NCI-H345 treated with DMSO at 0.1 percent for 48 hours (cell line): ENCODE measurements at regions not wholly inside any gene's neighbourhood (a gene's known extent, or its start where the extent isn't known, plus 50 kb on each side); places are given as distances from the start of the nearest gene placed in this dataset.

Source experiments
- DNase-seq: peaks from one replicate; lab custom pipeline; 2025; ENCODE audit not compliant: unreplicated experiment; lab: John Stamatoyannopoulos, UW

DNA sequence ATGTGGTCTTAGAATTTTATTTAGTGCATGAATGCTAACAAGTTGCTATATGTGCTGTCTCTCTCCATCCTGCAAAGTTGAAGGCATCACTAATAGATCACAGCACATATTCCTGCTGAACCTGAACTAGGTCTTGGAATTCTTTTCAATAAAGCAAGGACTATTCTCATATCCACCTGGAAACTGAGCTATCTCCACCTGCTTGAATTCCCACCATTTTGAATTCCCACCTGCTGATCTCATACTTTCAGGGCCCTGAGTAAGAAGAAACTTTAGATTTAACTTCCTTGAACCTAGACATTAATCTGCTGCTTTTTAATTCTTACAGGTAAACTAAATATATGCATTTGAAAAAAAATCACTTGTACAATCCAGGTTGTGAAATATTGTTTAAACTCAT is 445.3 kb upstream of the CCL2 start:
- DNase-seq: no peak

- DNase-seq: no peak
Measured at GRCh38 chr17:33811004-33811760, 443.9 kb upstream of the CCL2 start.

DNA sequence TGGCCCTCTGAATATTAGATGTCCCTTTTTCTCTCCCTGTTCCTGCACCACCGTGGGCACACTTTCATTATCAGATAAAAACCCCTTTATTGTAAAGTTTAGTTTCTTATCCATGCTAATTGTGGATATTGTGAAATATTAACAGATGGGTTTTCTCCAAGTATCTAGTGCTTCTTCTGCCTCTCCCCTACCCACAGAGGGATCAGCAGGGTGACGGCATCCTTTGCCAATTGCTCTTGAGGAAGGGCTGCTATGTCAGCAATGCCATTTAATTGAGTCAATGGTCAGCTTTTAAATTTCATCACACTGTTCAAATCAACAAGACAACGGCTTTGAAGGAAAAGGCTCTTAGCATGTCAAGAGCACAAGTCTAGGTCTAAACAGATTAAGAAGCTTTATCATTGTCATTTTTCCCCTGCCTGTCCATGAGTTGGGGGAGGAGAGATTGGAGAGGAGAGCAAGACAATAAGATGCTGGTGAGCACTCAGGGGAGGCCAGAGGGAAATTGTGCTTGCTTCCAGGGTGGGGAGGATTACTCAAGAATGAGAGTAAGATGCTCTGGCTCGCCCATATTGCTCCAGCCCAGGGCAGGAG is 443.0 kb upstream of the CCL2 start:
- no peak for DNase-seq

GRCh38 chr17:33814852-33815251 is 440.2 kb upstream of the CCL2 start:
- no peak for DNase-seq

DNA sequence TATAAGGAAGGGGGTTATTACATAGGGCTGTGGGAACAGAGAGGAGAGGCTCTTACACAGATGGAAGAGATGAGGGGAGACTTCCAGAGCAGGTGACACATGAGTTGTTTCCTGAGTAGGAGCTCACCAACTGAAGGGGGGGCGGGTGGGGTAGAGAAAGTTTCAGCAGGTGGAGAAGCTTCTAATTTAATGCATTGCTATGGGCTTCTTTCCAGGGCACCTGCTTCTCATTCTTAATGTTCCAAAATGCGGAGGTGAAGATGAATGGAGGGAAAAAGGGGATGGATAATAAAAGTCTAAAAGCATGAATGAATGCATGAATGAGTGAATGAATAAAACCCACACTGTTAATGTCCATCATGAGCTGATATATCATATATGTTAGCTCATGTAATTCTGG is 439.0 kb upstream of the CCL2 start:
- no peak for DNase-seq

GRCh38 chr17:33816842-33817617 is 438.1 kb upstream of the CCL2 start:
- no peak for DNase-seq

DNA sequence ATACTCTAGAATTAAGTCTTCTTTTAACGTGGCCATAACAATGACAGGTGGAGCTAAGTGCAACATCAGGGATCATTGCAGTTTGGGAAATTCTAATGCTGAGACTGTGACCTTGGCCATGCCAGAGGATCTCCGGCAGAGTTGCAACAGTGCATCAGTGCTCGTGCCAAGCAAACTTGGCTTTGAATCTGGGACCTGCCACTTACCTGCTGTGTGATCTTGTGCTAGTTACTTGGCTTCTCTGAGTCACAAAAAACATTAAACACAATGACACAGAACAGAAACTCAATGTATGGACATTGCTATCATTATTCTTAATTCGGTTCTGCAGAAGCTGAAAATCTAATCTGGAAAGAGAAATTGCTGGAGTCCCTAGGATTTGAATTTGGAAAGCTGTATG is 435.5 kb upstream of the CCL2 start:
- no peak for DNase-seq

DNA sequence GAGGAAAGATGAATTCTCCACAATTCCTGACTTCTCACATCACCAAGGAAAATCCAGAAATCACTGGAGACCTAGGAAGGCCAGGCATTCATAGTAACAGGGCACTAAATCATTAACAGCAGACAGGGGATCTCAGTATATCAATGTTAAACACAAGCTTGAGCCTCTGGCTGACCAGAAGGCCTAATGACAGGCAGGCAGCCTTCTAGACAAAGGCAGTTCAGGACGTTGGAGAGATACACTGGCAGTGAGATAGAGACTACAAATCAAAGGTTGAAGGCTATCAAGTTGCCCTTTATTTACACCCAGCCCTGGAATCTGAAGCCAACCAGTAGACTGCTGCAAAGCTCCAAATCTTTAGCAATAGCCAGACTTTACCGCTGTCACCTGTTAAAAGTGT is 422.8 kb upstream of the CCL2 start:
- DNase-seq: no peak

- no peak for DNase-seq
Measured at GRCh38 chr17:33837281-33837680, 417.8 kb upstream of the CCL2 start.

GRCh38 chr17:33838281-33838680 is 416.8 kb upstream of the CCL2 start:
- no peak for DNase-seq

DNA sequence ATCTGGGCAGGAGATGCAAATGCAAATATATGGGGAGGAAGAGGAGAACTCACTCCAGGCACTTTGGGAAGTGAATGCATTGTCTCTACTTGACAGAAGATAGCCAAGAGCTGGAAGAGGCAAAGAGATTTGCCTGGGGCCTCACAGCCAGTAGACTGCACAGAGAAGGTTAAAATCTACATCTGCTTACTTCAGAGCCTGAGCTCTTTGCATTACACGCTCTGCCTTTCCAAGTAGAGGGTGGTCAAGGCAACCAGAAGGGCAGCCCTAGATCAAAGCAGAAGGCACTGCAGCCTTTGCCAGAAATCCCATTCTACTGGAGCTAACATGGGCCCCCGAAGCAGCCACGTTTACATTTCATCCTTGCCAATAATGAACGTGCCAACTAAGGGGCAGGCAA is 407.2 kb upstream of the CCL2 start:
- DNase-seq: no peak

- no peak for DNase-seq
Measured at GRCh38 chr17:33848433-33848832, 406.7 kb upstream of the CCL2 start.

DNA sequence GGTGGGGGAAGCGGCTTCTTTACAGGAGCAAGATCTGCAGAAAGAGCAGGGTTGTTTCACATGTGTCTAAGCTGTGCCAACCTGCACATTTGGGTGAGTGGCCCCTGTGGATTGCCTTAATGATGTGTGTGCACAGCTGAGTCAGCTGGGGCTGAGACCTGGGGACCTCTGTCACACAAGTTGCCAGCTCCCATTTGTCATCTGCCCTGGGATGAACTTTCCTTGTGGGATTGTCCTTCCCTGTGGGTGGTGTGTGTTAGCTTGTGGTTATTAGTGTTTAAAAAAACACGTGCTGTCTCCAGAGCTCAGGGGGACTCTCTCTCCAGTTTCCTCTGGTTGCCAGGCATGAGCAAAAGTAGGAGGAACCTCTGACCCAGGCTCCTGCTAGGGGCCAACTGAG is 400.5 kb upstream of the CCL2 start:
- no peak for DNase-seq

DNA sequence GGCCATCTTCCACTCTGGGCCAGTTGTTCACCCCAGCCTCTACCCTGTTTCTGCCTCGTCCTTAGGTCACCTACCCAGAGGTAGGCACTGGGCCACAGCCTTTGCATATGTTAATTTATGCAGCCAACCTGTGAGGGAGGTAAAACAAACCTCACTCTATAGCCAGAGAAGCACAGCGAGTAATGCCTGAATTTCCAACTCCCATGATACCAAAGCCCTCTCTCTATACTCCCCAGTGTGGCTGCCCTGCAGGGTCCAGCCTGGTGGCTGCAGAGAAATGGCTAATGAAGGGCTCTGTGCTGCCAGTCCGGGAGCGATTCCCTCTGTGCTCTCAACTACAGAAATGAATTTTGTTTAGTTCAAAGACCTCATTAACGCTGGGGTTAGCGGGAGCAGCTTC is 397.0 kb upstream of the CCL2 start:
- DNase-seq: no peak

DNA sequence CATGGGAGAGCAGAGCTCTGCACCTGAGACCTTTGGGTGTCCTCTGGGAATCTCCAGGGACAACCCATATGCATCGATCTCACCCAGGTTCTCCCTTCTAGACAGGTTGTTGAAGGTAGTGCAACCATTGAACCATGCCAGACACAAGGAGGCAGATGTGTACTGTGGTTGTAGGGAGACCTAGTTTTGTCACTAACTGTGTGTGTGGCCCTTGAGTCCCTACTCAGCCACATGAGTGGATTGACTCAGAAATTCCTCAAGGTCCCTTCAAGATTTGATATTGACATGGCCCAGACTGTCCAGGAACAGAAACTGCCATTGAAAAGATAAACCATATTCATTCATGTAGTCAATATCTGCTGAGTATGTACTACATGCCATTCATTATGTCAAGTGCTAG is 396.4 kb upstream of the CCL2 start:
- no peak for DNase-seq

GRCh38 chr17:33862772-33863602 is 392.1 kb upstream of the CCL2 start:
- no peak for DNase-seq

GRCh38 chr17:33864758-33865229 is 390.3 kb upstream of the CCL2 start:
- DNase-seq: no peak

DNA sequence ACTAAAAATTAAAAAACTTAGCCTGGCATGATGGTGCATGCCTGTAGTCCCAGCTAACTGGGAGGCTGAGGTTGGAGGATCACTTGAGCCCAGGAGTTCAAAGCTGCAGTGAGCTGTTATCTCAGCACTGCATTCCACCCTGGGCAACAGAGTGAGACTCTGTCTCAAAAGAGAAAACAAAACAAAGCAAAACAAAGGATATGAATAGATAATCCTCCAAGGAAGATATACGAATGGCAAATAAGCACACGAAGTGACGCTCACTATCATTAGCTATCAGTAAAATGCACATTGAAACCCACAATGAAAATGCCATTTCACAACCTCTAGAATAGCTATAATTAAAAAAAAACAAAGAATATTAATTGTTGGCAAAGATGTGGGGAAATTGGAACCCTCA is 386.2 kb upstream of the CCL2 start:
- no peak for DNase-seq

DNA sequence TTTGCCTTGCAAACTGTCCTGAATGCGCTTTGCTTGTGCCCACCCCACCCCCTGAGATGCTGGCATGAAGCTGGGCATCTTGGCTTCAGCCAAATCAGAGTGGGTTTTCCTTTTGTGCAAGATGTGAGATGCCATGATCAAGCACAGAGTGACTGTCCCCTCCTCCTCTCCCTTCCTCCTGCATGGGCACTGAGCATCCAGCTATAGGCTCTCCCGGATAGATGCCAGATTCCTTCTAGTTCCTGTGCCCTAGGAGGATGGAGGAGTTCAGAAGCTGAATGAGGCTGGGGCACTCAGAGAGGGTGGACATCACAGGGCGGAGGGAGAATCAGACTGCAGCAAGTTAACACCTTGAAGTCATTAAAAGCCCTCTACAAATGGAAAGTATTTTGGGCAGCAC is 384.1 kb upstream of the CCL2 start:
- no peak for DNase-seq

DNA sequence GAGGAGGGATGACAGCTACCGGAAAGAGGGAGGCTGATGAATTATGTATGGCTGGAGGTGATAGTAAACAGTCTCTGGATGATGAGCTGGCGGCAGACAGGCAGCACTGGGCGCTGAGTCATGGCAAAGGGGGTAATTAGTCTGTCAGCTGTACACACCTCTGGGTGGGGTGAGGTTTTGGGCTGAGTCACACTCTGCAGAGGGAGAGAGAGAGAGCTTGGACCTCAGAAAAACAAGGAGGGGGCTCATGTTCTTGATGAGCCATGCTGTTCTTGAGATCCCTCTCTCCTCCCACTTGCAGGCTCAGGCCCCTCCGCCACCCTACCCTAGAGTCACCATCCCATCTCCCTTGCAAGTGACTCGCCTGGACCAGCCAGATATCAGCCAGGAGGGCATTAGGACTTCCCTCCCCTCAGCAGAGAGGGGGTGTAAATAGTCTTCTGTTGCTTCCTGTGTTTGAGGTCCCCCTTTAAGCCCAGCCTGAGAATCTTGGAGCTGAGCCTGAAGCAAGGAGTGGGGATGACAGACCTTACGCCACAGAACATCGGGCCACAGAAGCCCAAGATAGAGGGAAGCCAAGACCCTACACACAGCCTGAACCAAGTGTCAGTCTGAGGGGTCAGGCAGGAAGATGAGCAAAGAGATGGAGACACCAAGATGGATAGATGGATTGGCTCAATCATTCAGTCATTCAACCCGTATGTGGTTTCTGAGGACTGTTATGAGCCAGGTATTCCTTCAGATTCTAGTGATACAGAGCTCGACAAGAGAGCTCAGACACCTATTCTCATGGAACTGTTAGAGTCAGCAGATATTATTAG is 383.2 kb upstream of the CCL2 start:
- peak; percentile 10 for DNase-seq
